DND-41 (cell line): ENCODE measurements at regions not wholly inside any gene's neighbourhood (a gene's known extent, or its start where the extent isn't known, plus 50 kb on each side); places are given as distances from the start of the nearest gene placed in this dataset.

Experiments used
- CTCF ChIP-seq: IDR thresholded peaks from 2 replicates; pipeline ENCODE4 v1.5.1; 2012; ENCODE audit warnings: borderline replicate concordance, low read length, moderate library complexity, mild to moderate bottlenecking; ENCODE audit not compliant: poor library complexity, severe bottlenecking; ENCODE audit errors: extremely low read depth
- EZH2 ChIP-seq: IDR thresholded peaks from 3 replicates; pipeline ENCODE4 v1.6.1; 2012; ENCODE audit warnings: borderline replicate concordance, low read depth, mild to moderate bottlenecking, moderate library complexity, low read length, inconsistent platforms; ENCODE audit not compliant: severe bottlenecking

DNA sequence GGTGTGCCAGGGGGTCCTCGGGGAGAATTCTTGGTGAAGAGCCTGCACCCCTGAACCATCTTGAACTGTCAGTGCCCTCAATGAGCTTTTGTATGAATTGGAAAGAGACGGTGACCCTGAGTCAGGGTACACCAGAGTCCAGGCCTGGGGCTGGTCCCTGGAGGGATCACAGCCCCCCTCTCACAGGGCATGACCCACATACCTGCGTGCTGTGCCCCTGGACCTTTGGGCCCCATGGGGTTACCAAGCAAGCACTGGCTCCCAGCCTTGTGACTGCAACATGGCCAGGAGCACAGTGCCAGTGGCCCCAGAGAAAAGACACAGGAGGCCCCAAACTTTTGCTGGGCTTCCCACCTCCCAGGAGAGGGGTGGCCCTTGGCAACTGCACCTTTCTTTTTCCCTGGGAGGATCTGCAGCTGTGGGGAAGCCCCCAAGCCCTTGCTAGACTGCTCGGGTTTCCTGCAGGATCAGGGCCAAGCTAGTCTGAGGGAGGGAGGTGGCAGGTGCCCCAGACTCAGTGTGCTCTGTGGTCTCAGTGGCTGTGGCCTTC, 153.5 kb downstream of the ZNF248 start:
- TF ChIP-seq CTCF = no peak
- no peak for TF ChIP-seq EZH2
